Activated naive CD8-positive, alpha-beta T cell treated with anti-CD3 and anti-CD28 coated beads for 36 hours (primary cell): ENCODE measurements at regions not wholly inside any gene's neighbourhood (a gene's known extent, or its start where the extent isn't known, plus 50 kb on each side); places are given as distances from the start of the nearest gene placed in this dataset.
A peak's percentile ranks its signal among the peaks of the same experiment; 100 is the strongest.
"Not testable (repeated sequence)": the region's sequence is repeated elsewhere in the genome, so short reads cannot be mapped to it uniquely, and the experiment has no call there.

ENCODE experiments used
- DNase-seq: peaks from one replicate; pipeline ENCODE4 v3.0.0; 2021
- H3K27ac Mint-ChIP-seq: one replicate; pipeline ENCODE4 v1.8.0; 2022; ENCODE audit warnings: mild to moderate bottlenecking, moderate library complexity, mixed read lengths
- H3K27me3 Mint-ChIP-seq: one replicate; pipeline ENCODE4 v1.8.0; 2022; ENCODE audit warnings: mild to moderate bottlenecking, mixed read lengths
- H3K36me3 Mint-ChIP-seq: one replicate; pipeline ENCODE4 v1.8.0; 2021; ENCODE audit warnings: mild to moderate bottlenecking, mixed read lengths
- H3K4me1 Mint-ChIP-seq: one replicate; pipeline ENCODE4 v1.8.0; 2021; ENCODE audit warnings: mixed read lengths
- H3K4me3 Mint-ChIP-seq: one replicate; pipeline ENCODE4 v1.8.0; 2022; ENCODE audit warnings: mild to moderate bottlenecking, moderate library complexity, mixed read lengths
- H3K9me3 Mint-ChIP-seq: one replicate; pipeline ENCODE4 v1.8.0; 2022; ENCODE audit warnings: mixed read lengths

DNA sequence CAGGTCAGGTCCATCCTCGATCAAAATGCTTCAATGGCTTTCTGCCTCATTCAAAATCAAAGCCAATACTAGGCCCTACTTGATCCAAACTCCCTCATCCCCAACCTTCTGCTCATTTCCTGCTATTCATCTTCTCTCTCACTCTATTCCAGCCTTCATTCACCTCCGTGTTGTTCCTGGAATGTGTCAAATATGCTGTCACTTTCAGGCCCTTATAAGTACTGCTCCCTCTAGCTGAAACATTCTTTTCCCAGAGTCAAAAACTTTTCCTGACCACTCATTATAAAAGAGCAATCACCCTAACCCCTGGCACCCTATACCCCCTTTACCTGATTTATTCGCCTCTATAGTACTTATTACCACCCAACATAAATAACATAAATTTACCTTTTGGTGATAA lies 303.7 kb upstream of the PMFBP1 start:
- H3K4me3 Mint-ChIP-seq: no peak overlapping the region
- peaks cover 8% of the 10 kb centered on the region for H3K27me3 Mint-ChIP-seq
- peak overlapping the region; percentile 47 for H3K27ac Mint-ChIP-seq
- no peaks in the 10 kb centered on the region for H3K9me3 Mint-ChIP-seq
- no peak for DNase-seq
- H3K4me1 Mint-ChIP-seq: peaks cover 18% of the 10 kb centered on the region
- H3K36me3 Mint-ChIP-seq: peaks cover 6% of the 10 kb centered on the region

DNA sequence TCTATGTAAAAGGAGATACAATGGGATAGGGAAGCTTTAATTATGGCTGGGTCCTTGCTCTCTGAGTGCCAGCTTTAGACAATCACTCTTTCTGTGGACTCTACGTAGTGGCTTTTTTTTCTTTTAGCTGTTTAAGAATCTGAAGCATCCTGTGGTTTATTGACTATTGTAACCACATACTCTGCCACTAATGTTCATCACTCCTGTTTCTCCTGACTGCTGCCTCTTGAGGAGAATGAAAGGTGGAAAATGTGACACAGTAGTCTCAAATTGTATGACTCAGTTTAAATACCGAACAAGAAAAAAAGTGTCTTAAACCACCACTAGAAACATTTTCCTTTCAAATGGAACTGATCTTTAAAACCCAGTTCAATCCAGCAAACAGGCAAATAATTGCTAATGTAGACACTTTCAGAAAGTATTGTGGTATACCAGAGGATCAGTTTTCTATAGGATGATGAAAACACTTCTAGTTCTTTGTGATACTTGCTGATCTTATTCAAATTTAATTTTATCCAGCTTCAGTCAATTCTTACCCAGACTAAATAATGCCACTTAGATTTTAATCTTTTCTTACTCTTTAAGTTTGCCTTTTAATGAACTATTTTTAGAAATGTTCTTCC lies 302.7 kb upstream of the PMFBP1 start:
- no peaks in the 10 kb centered on the region for H3K9me3 Mint-ChIP-seq
- H3K27me3 Mint-ChIP-seq: peaks cover 8% of the 10 kb centered on the region
- H3K36me3 Mint-ChIP-seq: peaks cover 6% of the 10 kb centered on the region
- no peak for DNase-seq
- H3K4me3 Mint-ChIP-seq: no peak overlapping the region
- peaks cover 18% of the 10 kb centered on the region for H3K4me1 Mint-ChIP-seq
- H3K27ac Mint-ChIP-seq: peak overlapping the region; percentile 68

DNA sequence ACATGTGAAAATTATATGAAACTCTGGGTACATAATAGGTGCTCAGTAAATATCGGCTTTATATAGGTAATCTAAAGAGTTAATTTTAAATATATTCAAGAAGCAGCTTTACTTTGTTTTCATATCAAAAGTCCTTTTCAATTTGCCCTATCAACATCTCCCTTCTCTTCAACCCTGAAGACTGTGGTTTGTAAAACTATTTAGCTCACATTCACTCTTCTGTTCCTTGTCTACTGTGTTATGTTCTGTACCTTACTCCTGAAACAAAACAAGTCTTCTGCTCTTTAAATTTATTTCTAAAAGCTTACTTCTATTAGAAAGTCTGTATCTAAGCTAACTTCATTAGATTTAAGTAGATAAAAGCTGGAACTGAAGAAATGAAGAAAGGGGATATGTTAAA lies 301.7 kb upstream of the PMFBP1 start:
- no peak overlapping the region for H3K4me3 Mint-ChIP-seq
- H3K9me3 Mint-ChIP-seq: no peaks in the 10 kb centered on the region
- peaks cover 18% of the 10 kb centered on the region for H3K4me1 Mint-ChIP-seq
- peaks cover 8% of the 10 kb centered on the region for H3K27me3 Mint-ChIP-seq
- no peak for DNase-seq
- no peak overlapping the region for H3K27ac Mint-ChIP-seq
- peaks cover 6% of the 10 kb centered on the region for H3K36me3 Mint-ChIP-seq

DNA sequence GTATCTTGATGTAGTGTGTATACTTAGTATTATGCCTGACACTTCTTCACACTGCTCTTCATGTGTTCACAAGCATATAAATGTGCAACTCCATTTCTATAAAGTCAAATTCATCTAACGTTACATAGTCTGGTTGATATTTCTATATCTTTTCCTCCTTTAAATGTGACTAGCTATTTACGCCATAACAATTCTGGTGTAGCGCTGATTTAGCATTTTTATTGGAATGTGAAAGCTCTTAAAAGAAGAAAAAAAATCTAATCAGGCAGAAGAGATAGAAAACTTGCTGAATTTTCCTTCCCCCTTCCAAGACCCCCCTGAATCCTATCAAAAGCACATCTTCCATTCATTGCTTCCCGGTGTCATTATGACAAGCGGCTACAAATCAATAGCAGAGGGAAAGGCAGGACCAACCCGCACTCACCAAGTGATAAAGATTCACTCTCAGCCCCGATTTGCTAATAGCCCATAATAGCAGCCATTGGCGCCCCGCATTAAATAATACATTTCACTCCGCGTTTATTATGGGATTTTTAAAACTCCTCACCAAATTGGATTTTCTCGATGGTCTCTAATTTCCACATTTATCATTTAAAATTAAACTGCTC lies 299.5 kb upstream of the PMFBP1 start:
- Mint-ChIP-seq H3K4me1 (peaks cover 18% of the 10 kb centered on the region), H3K36me3 (no peaks in the 10 kb centered on the region)

DNA sequence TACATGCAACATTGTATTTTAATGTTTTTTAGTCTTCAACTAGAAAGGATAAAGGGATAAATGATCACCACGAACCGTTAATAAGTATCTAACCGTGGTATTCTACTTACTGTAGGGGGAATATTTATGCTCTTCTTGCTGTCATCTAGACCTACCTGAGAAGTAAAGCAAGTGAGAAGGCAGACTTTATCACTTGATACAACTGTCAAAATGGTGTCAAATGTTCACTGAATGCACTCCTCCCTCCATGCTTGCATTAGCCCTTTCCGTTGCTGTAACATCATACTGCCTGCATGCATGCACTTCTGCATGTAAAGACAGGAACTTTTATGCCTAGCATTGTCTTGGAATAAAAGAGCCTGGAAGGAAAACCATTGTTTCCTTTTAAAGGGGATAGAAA lies 298.6 kb upstream of the PMFBP1 start:
- no peak overlapping the region for H3K4me3 Mint-ChIP-seq
- no peak for DNase-seq
- H3K27ac Mint-ChIP-seq: no peak overlapping the region
- H3K4me1 Mint-ChIP-seq: peaks cover 14% of the 10 kb centered on the region
- H3K27me3 Mint-ChIP-seq: peaks cover 8% of the 10 kb centered on the region
- no peaks in the 10 kb centered on the region for H3K9me3 Mint-ChIP-seq
- no peaks in the 10 kb centered on the region for H3K36me3 Mint-ChIP-seq

More for the DNA sequence above, 299.5 kb upstream of the PMFBP1 start:
- Mint-ChIP-seq H3K27me3 (peaks cover 8% of the 10 kb centered on the region), H3K4me3 (no peak overlapping the region), H3K9me3 (no peaks in the 10 kb centered on the region), H3K27ac (no peak overlapping the region)
- no peak for DNase-seq

DNA sequence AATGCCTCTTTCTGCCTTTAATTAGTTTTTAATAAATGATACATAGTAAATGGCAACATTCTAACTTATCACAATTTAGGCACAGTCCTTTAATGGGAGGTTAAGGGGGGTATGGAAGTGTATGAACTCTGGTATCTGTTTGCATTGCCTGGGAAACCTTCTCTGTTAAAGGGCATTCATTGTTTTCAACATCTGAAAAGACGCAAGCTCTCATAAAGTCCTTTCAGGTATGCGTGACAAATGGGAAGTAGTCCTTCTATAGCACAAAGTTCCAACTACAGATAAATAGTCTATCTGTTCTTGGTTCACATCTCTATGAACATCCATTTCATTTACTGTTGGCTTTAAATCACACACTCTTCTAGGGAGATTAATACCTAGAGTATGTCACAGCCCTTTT lies 298.0 kb upstream of the PMFBP1 start:
- H3K9me3 Mint-ChIP-seq: no peaks in the 10 kb centered on the region
- peaks cover 10% of the 10 kb centered on the region for H3K4me1 Mint-ChIP-seq
- DNase-seq: no peak
- H3K36me3 Mint-ChIP-seq: no peaks in the 10 kb centered on the region
- peaks cover 8% of the 10 kb centered on the region for H3K27me3 Mint-ChIP-seq
- no peak overlapping the region for H3K4me3 Mint-ChIP-seq
- no peak overlapping the region for H3K27ac Mint-ChIP-seq

DNA sequence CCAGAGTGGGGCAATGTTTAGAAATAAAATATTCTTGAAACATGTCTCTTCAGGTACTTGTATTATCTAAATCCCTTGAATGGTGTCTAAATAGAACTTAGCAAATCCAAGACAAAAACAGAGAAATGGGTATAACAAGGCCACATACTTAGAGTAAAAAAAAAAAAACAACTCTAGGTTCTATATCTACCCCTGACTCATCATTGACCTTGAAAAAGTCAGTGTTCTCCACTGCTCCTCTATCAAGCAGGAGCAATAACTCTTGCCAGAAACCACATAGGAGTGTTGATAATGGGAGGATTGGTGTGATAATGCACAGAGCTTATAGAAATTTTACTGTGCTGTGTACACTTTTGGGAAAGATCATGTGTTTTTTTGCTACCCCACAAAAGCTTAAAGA lies 296.6 kb upstream of the PMFBP1 start:
- no peak for DNase-seq
- Mint-ChIP-seq H3K4me3 (no peak overlapping the region), H3K27ac (no peak overlapping the region), H3K4me1 (peaks cover 2% of the 10 kb centered on the region), H3K27me3 (peaks cover 5% of the 10 kb centered on the region), H3K9me3 (no peaks in the 10 kb centered on the region), H3K36me3 (no peaks in the 10 kb centered on the region)

DNA sequence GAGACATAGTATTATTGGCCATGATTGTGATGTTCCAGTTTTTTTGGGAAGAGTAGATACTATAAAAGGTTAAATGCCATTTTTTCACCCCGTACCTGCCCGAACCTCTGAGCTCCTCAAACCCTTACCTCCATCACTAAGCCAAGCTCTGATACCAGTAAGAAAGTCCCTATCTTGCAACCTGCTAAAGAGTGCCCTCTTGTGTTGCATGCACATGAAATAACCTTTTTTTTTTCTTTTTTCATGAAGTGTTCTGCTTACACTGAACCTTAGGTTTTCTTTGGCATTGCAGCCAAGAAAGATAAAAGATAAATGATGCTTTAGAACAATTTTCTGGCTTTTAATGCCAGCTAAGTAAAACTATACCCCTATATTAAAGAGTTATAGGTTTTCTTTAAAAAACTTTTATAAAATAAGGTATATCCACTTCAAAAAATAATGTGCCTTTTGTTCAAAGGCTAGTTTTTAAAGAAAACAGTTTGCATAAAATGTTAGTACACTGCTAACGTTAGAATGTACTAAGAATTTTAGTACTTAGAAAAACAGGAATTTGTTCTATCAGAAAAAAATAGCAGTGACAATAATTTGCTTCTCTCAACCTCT lies 295.3 kb upstream of the PMFBP1 start:
- peaks cover 2% of the 10 kb centered on the region for H3K4me1 Mint-ChIP-seq
- DNase-seq: no peak
- no peak overlapping the region for H3K4me3 Mint-ChIP-seq
- H3K27me3 Mint-ChIP-seq: no peaks in the 10 kb centered on the region
- no peaks in the 10 kb centered on the region for H3K36me3 Mint-ChIP-seq
- no peaks in the 10 kb centered on the region for H3K9me3 Mint-ChIP-seq
- no peak overlapping the region for H3K27ac Mint-ChIP-seq

DNA sequence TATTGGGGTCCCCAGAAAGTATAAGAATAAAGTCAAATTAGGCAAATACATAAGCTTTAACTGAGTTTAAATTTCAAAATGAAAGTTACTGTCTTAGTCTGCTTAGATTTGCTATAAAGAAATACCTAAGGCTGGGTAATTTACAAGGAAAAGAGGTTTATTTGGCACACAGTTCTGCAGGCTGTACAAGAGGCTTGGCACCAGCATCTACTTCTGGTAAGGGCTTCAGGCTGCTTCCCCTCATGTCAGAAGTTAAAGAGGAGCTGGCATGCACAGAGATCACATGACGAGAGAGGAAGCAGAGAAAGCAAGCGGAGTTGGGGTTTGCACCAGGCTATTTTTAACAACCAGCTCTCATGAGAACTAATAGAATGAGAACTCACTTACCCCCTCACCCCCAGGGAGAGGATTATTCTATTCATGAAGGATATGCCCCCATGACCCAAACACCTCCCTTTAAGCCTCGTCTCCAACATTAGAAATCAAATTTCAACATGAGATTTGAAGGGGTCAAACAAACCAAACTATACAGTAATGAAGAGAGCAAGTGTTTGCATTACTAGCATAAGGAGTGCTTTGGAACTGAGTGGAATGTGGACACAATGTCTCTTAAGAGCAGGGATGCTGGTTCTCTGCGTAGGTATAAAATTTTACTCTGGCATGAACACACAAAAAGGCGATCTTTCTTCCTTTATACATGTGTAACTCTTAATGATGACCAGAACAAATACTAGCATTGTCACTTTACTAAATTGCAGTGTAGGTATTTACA lies 292.8 kb upstream of the PMFBP1 start:
- Mint-ChIP-seq H3K4me3 (no peak overlapping the region), H3K27me3 (no peaks in the 10 kb centered on the region), H3K27ac (no peak overlapping the region), H3K9me3 (no peaks in the 10 kb centered on the region), H3K36me3 (no peaks in the 10 kb centered on the region), H3K4me1 (peaks cover 2% of the 10 kb centered on the region)
- no peak for DNase-seq

DNA sequence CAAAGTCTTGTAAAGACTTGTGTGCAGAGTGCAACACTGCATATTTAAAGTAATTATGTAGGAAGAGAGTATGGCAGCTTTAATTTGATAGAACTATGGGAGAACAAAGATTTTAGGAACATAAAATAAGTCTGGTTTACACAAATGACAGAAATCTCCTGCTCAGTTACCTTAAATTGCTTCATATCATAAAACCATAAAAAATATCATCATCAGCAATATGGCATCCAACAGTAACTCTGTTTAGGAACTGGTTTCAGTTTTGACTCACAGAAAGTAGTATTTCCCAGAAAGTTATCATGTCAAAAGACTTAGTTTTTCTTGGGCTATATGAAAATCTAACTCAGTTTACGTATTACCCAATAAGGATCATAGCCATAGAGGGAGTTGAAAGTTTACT lies 292.1 kb upstream of the PMFBP1 start:
- Mint-ChIP-seq H3K4me3 (no peak overlapping the region), H3K9me3 (no peaks in the 10 kb centered on the region), H3K27ac (no peak overlapping the region), H3K4me1 (peaks cover 2% of the 10 kb centered on the region), H3K36me3 (no peaks in the 10 kb centered on the region), H3K27me3 (no peaks in the 10 kb centered on the region)
- DNase-seq: no peak

DNA sequence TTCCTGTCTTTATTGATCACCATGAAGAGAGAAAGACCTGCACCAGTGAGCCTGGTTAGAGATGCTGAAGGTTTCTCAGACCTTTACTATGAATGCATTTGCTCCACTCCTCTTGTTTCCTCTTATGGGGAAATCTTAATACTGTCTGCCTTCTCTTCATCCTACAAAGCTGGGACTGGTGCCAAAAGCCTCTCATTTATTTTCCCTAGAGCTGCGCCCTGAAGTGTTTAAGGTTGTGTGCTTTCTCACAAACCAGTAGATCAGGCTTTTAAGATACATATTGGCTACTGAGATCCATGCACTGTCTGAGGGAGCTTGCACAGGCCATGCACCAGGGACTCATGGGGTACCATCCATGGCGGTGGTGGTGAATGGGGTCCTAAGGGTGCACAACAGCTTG lies 286.1 kb upstream of the PMFBP1 start:
- no peak for DNase-seq
- Mint-ChIP-seq H3K36me3 (peaks cover 15% of the 10 kb centered on the region), H3K27me3 (no peaks in the 10 kb centered on the region), H3K9me3 (peaks cover 22% of the 10 kb centered on the region), H3K4me1 (no peaks in the 10 kb centered on the region), H3K4me3 (no peak overlapping the region), H3K27ac (no peak overlapping the region)

DNA sequence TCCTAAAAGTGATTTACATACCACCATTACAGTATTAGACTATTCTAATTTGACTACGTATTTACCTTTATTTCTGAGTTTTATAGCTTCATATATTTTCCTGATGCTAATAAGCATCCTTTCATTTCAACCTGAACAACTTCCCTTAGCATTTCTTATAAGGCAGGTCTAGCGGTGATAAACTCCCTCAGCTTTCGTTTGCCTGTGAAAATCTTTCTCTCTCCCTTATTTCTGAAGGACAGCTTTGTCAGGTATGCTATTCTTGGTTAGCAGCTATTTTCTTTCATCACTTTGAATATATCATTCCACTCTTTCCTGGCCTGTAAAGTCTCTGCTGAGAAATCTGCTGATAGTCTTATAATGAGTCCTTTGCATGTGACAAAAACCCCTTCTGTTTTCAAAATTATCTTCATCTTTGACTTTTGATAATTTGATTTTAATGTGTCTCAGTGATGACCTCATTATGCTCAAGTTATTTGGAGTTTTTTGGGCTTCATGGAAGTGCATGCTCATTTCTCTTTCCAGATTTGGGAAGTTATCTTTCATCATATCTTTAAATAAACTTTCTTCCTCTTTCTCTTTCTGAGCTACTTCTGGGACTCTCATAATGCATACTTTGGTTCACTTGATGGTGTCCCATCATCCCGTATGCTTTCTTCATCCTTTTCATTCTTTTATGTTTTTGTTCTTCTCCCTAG lies 285.4 kb upstream of the PMFBP1 start:
- H3K4me1 Mint-ChIP-seq: no peaks in the 10 kb centered on the region
- H3K36me3 Mint-ChIP-seq: peaks cover 15% of the 10 kb centered on the region
- no peak overlapping the region for H3K27ac Mint-ChIP-seq
- H3K9me3 Mint-ChIP-seq: peaks cover 27% of the 10 kb centered on the region
- H3K4me3 Mint-ChIP-seq: no peak overlapping the region
- no peaks in the 10 kb centered on the region for H3K27me3 Mint-ChIP-seq
- DNase-seq: no peak

DNA sequence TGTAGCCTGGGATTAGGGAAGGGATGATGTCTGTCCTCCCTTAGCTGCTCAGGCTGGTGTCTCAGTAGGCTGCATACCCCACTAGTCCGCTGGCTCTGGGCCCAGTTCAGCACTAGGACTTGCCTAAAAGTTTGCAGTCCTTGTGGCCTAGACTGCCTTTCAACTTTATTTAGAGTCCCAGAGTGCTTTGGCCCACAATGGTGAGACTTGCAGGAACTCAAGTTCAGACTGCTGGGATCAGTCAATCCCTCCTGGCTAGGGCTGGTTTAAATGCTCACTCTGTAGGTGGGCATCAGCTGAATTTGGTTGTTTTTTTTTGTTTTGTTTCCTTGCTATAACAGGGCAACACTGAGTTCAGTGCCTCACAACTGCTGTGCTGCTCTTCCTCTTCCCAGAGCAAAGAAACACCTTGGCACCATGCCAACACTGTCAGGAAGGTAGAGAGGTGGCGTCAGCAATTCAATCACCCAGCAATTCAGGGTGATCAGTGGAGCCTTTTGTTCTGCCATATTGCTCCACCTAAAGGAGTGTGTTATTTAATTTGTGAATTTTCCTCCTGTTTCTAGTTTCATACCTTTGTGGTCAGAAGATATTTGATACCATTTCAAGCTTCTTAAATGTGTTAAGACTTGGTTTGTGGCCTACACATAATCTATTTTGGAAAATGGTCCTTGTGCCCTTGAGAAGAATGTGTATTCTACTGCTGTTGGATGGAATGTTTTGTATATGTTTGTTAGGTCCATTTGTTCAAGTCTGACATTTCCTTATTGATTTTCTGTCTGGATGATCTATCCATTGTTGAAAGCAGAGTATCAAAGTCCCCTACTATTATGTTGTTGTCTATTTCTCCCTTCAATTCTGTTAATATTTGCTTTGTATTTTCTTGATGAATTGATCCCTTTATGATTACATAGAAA lies 284.0 kb upstream of the PMFBP1 start:
- no peaks in the 10 kb centered on the region for H3K27me3 Mint-ChIP-seq
- DNase-seq: no peak
- H3K4me1 Mint-ChIP-seq: no peaks in the 10 kb centered on the region
- no peak overlapping the region for H3K27ac Mint-ChIP-seq
- H3K9me3 Mint-ChIP-seq: peaks cover 34% of the 10 kb centered on the region
- peaks cover 15% of the 10 kb centered on the region for H3K36me3 Mint-ChIP-seq
- H3K4me3 Mint-ChIP-seq: no peak overlapping the region

DNA sequence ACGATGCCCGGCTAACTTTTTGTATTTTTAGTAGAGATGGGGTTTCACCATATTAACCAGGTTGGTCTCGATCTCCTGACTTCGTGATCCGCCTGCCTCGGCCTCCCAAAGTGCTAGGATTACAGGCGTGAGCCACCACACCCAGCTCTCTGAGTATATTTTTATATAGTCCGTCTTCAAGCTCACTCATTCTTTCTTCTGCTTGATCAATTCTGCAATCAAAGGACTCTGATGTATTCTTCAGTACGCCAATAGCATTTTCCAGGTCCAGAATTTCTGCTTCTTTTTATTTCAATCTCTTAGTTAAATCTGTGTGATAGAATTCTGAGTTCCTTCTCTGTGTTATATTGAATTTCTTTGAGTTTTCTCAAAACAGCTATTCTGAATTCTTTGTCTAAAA lies 281.9 kb upstream of the PMFBP1 start:
- not testable (repeated sequence) for H3K27ac Mint-ChIP-seq, H3K4me1 Mint-ChIP-seq, DNase-seq, H3K27me3 Mint-ChIP-seq, H3K4me3 Mint-ChIP-seq
- Mint-ChIP-seq H3K36me3 (peaks cover 15% of the 10 kb centered on the region), H3K9me3 (peaks cover 50% of the 10 kb centered on the region)
